GM12878 (cell line): ENCODE measurements at regions not wholly inside any gene's neighbourhood (a gene's known extent, or its start where the extent isn't known, plus 50 kb on each side); places are given as distances from the start of the nearest gene placed in this dataset.

ENCODE experiments used
- ATAC-seq: fragments of 200-7000 bp; cut with Tn5 transposase; 3 replicates; pipeline ENCODE4 v1.9.1; 2020; ENCODE audit warnings: mild to moderate bottlenecking, moderate library complexity
- BruUV-seq: library from RNA; stranded (reverse); fragments of 400-500 nt; replicated peaks from 2 replicates; lab custom pipeline; 2021; lab: Mats Ljungman, UMichigan
- CTCF ChIA-PET: fragments of 300-600 bp; sonication (Branson Sonifier 250); formaldehyde crosslinking; extraction: SDS; loops from one replicate; lab custom pipeline; 2021; ENCODE audit warnings: inconsistent platforms; lab: Yijun Ruan, JAX
- POLR2A ChIA-PET: fragments of 350-600 bp; formaldehyde crosslinking; extraction: SDS; loops from one replicate; lab custom pipeline; 2021; ENCODE audit warnings: inconsistent platforms; lab: Charles Lee
- RAD21 ChIA-PET: fragments of 300-600 bp; sonication (Branson Sonifier 250); formaldehyde crosslinking; loops from one replicate; lab custom pipeline; 2023; ENCODE audit warnings: antibody characterized with exemption; ENCODE audit not compliant: unreplicated experiment; lab: Charles Lee
- SMC1A ChIA-PET: fragments of 300-600 bp; sonication (Branson Sonifier 250); formaldehyde crosslinking; loops from one replicate; lab custom pipeline; 2023; ENCODE audit not compliant: unreplicated experiment, uncharacterized antibody; lab: Charles Lee
- DNase-seq: peaks from one replicate; pipeline ENCODE4 v3.0.0-alpha.2; 2011; ENCODE audit warnings: low read depth, low spot score
- FAIRE-seq: peaks from 3 replicates; lab custom pipeline; 2011; peaks lifted over from hg19 to GRCh38; lab: Jason Lieb, UNC
- H2AFZ ChIP-seq: 2 replicates; pipeline ENCODE4 v1.6.0; 2011; ENCODE audit warnings: low read depth, low read length, control low read depth; ENCODE audit not compliant: control insufficient read depth
- H3K27ac ChIP-seq: 2 replicates; pipeline ENCODE4 v1.5.1; 2011; ENCODE audit warnings: control low read depth; ENCODE audit not compliant: control insufficient read depth, insufficient read depth
- H3K27me3 ChIP-seq, 2 experiments: replicated peaks in 1 of 2; 2 replicates each; pipeline versions ENCODE4 v1.6.0 to v1.6.1; 2011; ENCODE audit warnings: low read length in 1 of 2; ENCODE audit not compliant: control insufficient read depth in 2 of 2, insufficient read depth in 2 of 2
- H3K36me3 ChIP-seq, 2 experiments: 2 replicates each; pipeline ENCODE4 v1.5.1; 2011; ENCODE audit warnings: low read length in 1 of 2; ENCODE audit not compliant: control insufficient read depth in 2 of 2, insufficient read depth in 2 of 2
- H3K4me1 ChIP-seq: 2 replicates; pipeline ENCODE4 v1.6.1; 2011; ENCODE audit warnings: mild to moderate bottlenecking, low read length, moderate library complexity, mixed read lengths; ENCODE audit not compliant: control insufficient read depth, insufficient read depth
- H3K4me2 ChIP-seq: 2 replicates; pipeline ENCODE4 v1.6.0; 2011; ENCODE audit warnings: control low read depth; ENCODE audit not compliant: control insufficient read depth, insufficient read depth
- H3K4me3 ChIP-seq: fragments of 200-600 bp; sonication (generic); 2 replicates; pipeline ENCODE4 v1.5.1; 2016
- H3K79me2 ChIP-seq: 2 replicates; pipeline ENCODE4 v1.6.0; 2011; ENCODE audit warnings: low read length; ENCODE audit not compliant: control insufficient read depth, insufficient read depth
- H3K9ac ChIP-seq: 2 replicates; pipeline ENCODE4 v1.8.0; 2011; ENCODE audit warnings: low read length, control low read depth, mixed read lengths; ENCODE audit not compliant: control insufficient read depth, insufficient read depth
- H3K9me3 ChIP-seq: replicated peaks from 3 replicates; pipeline ENCODE4 v1.5.1; 2011; ENCODE audit warnings: mild to moderate bottlenecking, low read length; ENCODE audit not compliant: control insufficient read depth, insufficient read depth
- H4K20me1 ChIP-seq: 2 replicates; pipeline ENCODE4 v1.6.0; 2011; ENCODE audit not compliant: control insufficient read depth, insufficient read depth
- EP300 ChIP-seq, 2 experiments: fragments of 150-350 bp in 1 of 2; IDR thresholded peaks; 2 replicates each; pipeline ENCODE4 v1.6.1; 2011 to 2012; ENCODE audit warnings: low read depth in 2 of 2, low read length in 2 of 2, borderline replicate concordance in 1 of 2, improper control_type of control experiment in 1 of 2, inconsistent platforms in 1 of 2; ENCODE audit not compliant: control insufficient read depth in 1 of 2
- ESRRA ChIP-seq: IDR thresholded peaks from 2 replicates; pipeline ENCODE4 v1.6.1; 2012; ENCODE audit warnings: mild to moderate bottlenecking, low read length, improper control_type of control experiment
- GABPA ChIP-seq: IDR thresholded peaks from 2 replicates; pipeline ENCODE4 v1.6.1; 2014; ENCODE audit warnings: antibody characterized with exemption, low read depth, mild to moderate bottlenecking, inconsistent platforms
- HCFC1 ChIP-seq: fragments of 150-350 bp; IDR thresholded peaks from 2 replicates; pipeline ENCODE4 v1.6.1; 2014; ENCODE audit warnings: low read length
- IKZF2 ChIP-seq, 2 experiments: fragments of 450-650 bp; IDR thresholded peaks; 2 replicates each; pipeline ENCODE4 v1.6.1; 2017; ENCODE audit warnings: mild to moderate bottlenecking in 2 of 2, moderate library complexity in 2 of 2
- IRF4 ChIP-seq: IDR thresholded peaks from 2 replicates; pipeline ENCODE4 v1.6.1; 2011; ENCODE audit warnings: low read depth, low read length
- NFYB ChIP-seq: IDR thresholded peaks from 2 replicates; pipeline ENCODE4 v1.6.1; 2011; ENCODE audit warnings: low read depth, mild to moderate bottlenecking, low read length, improper control_type of control experiment, moderate library complexity; ENCODE audit not compliant: insufficient read depth
- NR2C1 ChIP-seq: fragments of 450-650 bp; IDR thresholded peaks from 2 replicates; pipeline ENCODE4 v1.6.1; 2017; ENCODE audit warnings: antibody characterized with exemption, mild to moderate bottlenecking, moderate library complexity
- PKNOX1 ChIP-seq: fragments of 450-650 bp; IDR thresholded peaks from 2 replicates; pipeline ENCODE4 v1.6.1; 2016; ENCODE audit warnings: mild to moderate bottlenecking
- RAD51 ChIP-seq: fragments of 450-650 bp; IDR thresholded peaks from 2 replicates; pipeline ENCODE4 v1.6.1; 2016; ENCODE audit warnings: moderate library complexity, mild to moderate bottlenecking, inconsistent platforms
- TAF1 ChIP-seq: IDR thresholded peaks from 2 replicates; pipeline ENCODE4 v1.6.1; 2011; ENCODE audit warnings: mild to moderate bottlenecking, low read depth, low read length, borderline replicate concordance
- ZBED1 ChIP-seq: IDR thresholded peaks from 2 replicates; pipeline ENCODE4 v1.6.1; 2016; ENCODE audit warnings: borderline replicate concordance
- ZBTB11 ChIP-seq: fragments of 450-650 bp; formaldehyde crosslinking; IDR thresholded peaks from 2 replicates; pipeline ENCODE4 v1.5.0; 2022; ENCODE audit warnings: mild to moderate bottlenecking, missing genetic modification characterization
- ZNF24 ChIP-seq: fragments of 450-650 bp; IDR thresholded peaks from 2 replicates; pipeline ENCODE4 v1.6.1; 2017; ENCODE audit warnings: antibody characterized with exemption, mild to moderate bottlenecking
- ZNF274 ChIP-seq: IDR thresholded peaks from one replicate; pipeline ENCODE4 v1.8.0; 2011; ENCODE audit not compliant: insufficient read length, insufficient read depth
- WGBS: methylation state at CpG from one replicate; pipeline ENCODE4 v1.1.6; 2016; ENCODE audit warnings: low lambda C conversion rate; ENCODE audit not compliant: insufficient replicate concordance, insufficient coverage; ENCODE audit errors: missing lambda C conversion rate; 5-methylcytosine and 5-hydroxymethylcytosine counted together
- in situ Hi-C: fragments of 300-500 bp; cut with MboI; formaldehyde crosslinking; loops from 9 replicates; pipeline ENCODE4 v1.14.3; 2018; ENCODE audit warnings: mixed read lengths
- intact Hi-C: fragments of 100-400 bp; cut with micrococcal nuclease; formaldehyde crosslinking; loops from one replicate; pipeline ENCODE4 v1.14.2; 2022; ENCODE audit not compliant: unreplicated experiment
- TF ChIP-seq, protein P1 (sequence below): fragments of 450-650 bp; IDR thresholded peaks from 2 replicates; pipeline ENCODE4 v1.6.1; 2017; ENCODE audit warnings: mild to moderate bottlenecking

DNA sequence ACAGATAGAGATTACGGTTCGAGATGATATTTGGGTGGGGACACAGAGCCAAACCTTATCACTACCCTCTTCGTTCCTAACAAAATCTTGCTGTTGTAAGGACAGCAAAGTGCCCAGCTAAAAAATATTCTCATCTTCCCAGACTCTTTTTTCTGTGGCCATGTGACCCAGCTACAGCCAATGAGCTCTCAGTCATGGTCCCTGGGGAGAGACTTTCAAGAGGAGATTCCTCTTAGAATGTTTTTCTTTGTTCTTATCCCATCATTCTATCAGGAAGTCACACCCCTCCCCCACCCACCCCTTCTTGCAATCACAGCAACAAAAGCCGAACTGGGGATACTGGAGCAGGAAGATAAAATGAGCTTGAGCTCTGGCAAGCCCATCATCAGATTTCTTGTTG lies 247.1 kb downstream of the CHRM3 start:
- Histone ChIP-seq H4K20me1 (no peaks in the 10 kb centered on the region), H2AFZ (no peak overlapping the region), H3K27ac (no peak overlapping the region), H3K79me2 (no peaks in the 10 kb centered on the region), H3K9me3 (no peaks in the 10 kb centered on the region), H3K27me3 (no peaks in the 10 kb centered on the region), H3K4me1 (no peaks in the 10 kb centered on the region), H3K9ac (no peak overlapping the region), H3K36me3 (no peaks in the 10 kb centered on the region), H3K4me3 (no peak overlapping the region), H3K4me2 (no peak overlapping the region)
- intact Hi-C loops (no loop called here), in situ Hi-C loops (no loop called here)
- no peak for TF ChIP-seq ESRRA
- TF ChIP-seq EP300 (IDR thresholded peaks at IDR 0.05; ENCODE audit: borderline replicate concordance in 1 of 2, control insufficient read depth in 1 of 2, low read depth in 2 of 2, low read length in 2 of 2), result no peak
- TF ChIP-seq NFYB, result no peak
- TF ChIP-seq IKZF2 (IDR thresholded peaks at IDR 0.05), result no peak
- no peak for TF ChIP-seq RAD51
- TF ChIP-seq TAF1, result no peak
- no peak for TF ChIP-seq GABPA
- no peak for TF ChIP-seq PKNOX1
- no peak for TF ChIP-seq ZBED1
- no peak for TF ChIP-seq ZNF24
- TF ChIP-seq ZNF274, result no peak
- TF ChIP-seq ZBTB11 (CRISPR knock-in tag), result no peak
- TF ChIP-seq NR2C1, result no peak
- TF ChIP-seq IRF4, result no peak
- TF ChIP-seq HCFC1, result no peak
- TF ChIP-seq, protein P1, sequence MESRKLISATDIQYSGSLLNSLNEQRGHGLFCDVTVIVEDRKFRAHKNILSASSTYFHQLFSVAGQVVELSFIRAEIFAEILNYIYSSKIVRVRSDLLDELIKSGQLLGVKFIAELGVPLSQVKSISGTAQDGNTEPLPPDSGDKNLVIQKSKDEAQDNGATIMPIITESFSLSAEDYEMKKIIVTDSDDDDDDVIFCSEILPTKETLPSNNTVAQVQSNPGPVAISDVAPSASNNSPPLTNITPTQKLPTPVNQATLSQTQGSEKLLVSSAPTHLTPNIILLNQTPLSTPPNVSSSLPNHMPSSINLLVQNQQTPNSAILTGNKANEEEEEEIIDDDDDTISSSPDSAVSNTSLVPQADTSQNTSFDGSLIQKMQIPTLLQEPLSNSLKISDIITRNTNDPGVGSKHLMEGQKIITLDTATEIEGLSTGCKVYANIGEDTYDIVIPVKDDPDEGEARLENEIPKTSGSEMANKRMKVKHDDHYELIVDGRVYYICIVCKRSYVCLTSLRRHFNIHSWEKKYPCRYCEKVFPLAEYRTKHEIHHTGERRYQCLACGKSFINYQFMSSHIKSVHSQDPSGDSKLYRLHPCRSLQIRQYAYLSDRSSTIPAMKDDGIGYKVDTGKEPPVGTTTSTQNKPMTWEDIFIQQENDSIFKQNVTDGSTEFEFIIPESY, result no peak
- POLR2A ChIA-PET, result no interaction called here
- RAD21 ChIA-PET, result no interaction called here
- FAIRE-seq, result no peak
- 4% methylated on average over 4 of the region's 4 CpGs for WGBS
- ATAC-seq, result no peak
- no TSS peak for BruUV-seq
- no peak for DNase-seq
- CTCF ChIA-PET, result no interaction called here
- SMC1A ChIA-PET, result interaction anchor here (1.1 kb wide), 1 partner anchor 15 kb away, joined by 3 read pairs; no protein-coding TSS in a partner anchor
